GM18868 (cell line): ENCODE measurements at regions not wholly inside any gene's neighbourhood (a gene's known extent, or its start where the extent isn't known, plus 50 kb on each side); places are given as distances from the start of the nearest gene placed in this dataset.
"Not testable (repeated sequence)": the region's sequence is repeated elsewhere in the genome, so short reads cannot be mapped to it uniquely, and the experiment has no call there.

Experiments
- ATAC-seq: cut with Tn5 transposase; IDR thresholded peaks from one replicate; pipeline ENCODE4 v1.9.1; 2021; ENCODE audit warnings: mild to moderate bottlenecking, moderate library complexity; ENCODE audit not compliant: unreplicated experiment

GRCh38 chr10:80938903-80939302, 401.2 kb downstream of the SH2D4B start:
- ATAC-seq = peak; percentile 39

DNA sequence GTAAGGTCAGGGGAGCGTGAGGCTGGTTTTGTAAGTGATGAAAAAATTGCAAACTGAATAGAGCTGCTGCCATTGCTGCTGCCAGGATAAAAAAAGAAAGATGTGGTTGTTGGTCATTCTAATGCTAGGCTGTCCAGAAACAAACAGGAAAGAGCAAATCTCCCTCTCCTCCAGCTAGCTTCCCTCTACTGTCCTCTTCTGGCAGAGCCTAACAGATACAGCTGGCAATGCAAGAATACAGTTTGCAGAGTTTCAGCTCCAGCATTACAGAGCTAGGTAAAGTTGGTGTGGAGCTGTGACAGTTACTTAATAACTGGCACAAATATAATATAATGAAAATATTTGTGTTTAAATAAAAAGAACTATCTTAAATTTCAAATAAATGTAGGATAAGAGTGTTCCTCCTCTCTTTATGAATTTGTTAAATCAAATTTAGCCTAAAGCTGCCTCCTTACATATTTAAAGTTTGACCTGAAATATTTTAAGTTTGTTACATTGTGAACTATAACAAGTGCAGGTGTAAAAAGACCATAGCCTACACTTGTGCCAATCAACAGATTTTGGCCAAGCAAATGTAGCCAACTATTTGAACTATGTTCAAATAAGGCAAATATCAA, 407.7 kb downstream of the SH2D4B start:
- ATAC-seq = peak; percentile 88

GRCh38 chr10:80946073-80946472, 408.4 kb downstream of the SH2D4B start:
- ATAC-seq = no peak

DNA sequence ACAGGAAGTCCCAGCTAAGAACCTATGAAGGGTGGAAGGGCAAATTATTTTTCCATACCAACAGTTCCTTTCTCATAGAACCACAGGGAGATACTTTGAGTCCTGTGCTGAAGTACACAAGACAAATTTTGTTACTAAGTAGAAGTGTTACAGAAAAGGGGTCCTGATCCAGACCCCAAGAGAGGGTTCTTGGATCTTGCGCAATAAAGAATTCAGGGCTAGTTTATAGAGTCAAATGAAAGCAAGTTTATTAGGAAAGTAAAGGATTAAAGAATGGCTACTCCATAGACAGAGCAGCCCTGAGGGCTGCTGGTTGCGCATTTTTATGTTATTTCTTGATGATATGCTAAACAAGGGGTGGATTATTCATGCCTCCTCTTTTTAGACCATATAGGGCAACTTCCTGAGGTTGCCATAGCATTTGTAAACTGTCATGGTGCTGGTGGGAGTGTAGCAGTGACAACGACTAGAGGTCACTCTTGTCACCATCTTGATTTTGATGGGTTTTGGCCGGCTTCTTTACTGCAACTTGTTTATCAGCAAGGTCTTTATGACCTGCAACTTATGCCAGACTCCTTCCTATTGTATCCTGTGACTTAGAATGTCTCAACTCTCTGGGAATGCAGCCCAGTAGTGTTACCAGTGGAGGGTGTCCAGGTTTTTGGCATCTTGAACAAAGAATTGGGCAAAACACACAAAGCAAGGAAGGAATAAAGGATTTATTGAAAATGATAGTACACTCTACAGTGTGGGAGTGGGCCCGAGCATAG, 409.4 kb downstream of the SH2D4B start:
- no peak for ATAC-seq

- ATAC-seq = no peak
These were observed 412.1 kb downstream of the SH2D4B start for GRCh38 chr10:80949785-80950184.

DNA sequence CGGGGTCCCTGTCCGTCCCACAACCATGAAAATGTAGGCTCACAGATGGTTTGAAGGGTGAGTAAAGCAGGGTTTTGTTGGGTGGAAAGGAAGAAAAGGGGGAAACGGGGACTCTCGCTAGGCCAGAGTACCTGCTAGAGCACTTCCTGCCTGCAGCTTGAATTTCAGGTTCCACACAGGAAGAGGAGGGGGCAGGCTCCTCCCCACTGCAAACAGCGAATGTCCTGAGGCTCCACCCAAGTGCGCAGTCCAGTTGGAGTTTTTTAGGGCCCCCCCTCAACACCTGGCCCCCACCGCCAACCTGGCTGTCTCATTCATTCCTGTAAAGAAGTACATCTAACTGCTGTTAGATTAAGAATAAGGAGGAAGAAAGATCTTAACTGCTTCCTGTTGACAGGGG, 414.7 kb downstream of the SH2D4B start:
- ATAC-seq = no peak

GRCh38 chr10:80957161-80957560, 419.5 kb downstream of the SH2D4B start:
- ATAC-seq = no peak

DNA sequence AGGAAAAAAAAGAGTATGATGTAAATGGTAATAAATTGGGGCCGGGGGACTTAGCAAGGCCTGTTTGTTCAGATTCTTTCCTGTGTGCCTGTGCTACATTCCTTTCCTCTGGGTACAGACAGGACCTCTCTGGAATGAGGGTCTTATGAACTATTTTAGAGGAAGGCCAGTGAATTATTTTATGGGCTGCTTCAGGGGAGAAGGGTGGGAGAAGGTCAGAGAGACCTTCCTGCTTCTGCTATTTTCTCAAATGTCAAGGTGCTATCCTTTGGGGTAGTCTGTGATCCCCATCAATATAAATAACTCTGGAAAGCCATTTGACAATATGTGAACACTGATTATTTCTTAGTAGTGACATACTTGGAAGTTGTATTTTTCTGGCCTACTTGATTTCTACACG, 426.5 kb downstream of the SH2D4B start:
- ATAC-seq = no peak

GRCh38 chr10:80964955-80965614, 427.4 kb downstream of the SH2D4B start:
- ATAC-seq = peak; percentile 76

GRCh38 chr10:80966326-80966986, 428.8 kb downstream of the SH2D4B start:
- peak; percentile 34 for ATAC-seq

GRCh38 chr10:80967357-80967756, 429.7 kb downstream of the SH2D4B start:
- ATAC-seq = not testable (repeated sequence)

- ATAC-seq = no peak
These were observed 431.2 kb downstream of the SH2D4B start for GRCh38 chr10:80968903-80969302.

- ATAC-seq = no peak
These were observed 433.8 kb downstream of the SH2D4B start for GRCh38 chr10:80971461-80971860.

- no peak for ATAC-seq
These were observed 439.0 kb downstream of the SH2D4B start for GRCh38 chr10:80976658-80977057.

DNA sequence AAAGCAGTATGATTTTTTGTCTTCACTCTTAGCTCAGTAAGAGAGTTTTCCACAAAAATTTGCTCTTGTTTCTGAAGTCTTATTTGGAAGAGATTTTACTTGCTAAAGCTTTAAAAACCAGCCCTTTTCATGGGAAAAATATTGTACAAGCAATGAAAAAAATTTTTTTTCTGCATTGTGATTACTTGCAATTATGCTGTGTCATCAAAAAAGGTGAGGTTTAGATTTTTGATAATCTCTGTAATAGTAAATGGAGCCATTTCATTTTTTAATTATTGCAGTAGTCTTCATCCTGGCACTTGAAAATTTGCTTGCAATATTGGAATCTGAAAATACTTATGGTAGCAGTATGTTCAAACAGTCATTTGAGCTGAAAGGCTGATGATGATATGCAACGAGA, 447.4 kb downstream of the SH2D4B start:
- ATAC-seq = no peak

DNA sequence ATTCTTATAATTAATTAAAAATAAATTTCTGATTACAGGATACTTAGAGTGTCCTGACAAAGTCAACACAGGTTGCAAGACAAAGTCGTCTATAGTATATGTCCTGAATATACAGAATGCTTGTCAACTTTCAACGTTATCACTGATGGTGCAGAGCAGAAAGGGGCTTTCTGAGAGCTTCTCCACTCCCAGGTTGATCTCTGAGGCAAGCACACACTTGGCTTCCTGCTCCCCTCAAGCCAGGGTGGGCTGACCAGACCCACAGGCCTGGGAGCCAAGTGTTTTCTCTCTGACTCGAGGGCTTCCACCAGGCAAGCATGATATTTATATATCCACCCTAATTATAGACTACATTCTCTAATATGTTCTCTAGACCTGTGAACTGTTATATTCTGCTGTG, 448.9 kb downstream of the SH2D4B start:
- ATAC-seq = peak; percentile 53

- peak; percentile 57 for ATAC-seq
These were observed 451.1 kb downstream of the SH2D4B start for GRCh38 chr10:80988755-80989154.

- ATAC-seq = no peak
These were observed 459.0 kb downstream of the SH2D4B start for GRCh38 chr10:80996615-80997193.

DNA sequence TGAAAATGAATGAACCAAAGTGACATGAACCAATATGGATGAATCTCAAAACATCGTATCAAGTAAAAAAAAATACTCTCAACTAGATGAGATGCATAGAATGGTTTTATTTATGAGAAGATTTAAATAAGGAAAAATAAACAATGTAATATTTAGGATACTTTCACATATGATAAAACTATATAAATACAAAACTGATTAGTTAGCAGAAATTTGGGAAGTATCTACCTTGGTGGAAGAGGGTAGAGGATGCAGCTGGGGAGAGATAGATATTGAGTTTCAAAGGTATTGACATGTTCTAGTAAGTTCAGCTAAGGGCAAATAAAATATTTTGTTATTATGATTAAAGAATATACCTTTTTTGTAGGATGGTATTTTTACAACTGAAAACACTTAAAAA, 463.1 kb downstream of the SH2D4B start:
- ATAC-seq = no peak

- no peak for ATAC-seq
These were observed 464.7 kb downstream of the SH2D4B start for GRCh38 chr10:81002382-81002781.

- no peak for ATAC-seq
These were observed 470.2 kb downstream of the SH2D4B start for GRCh38 chr10:81007872-81008271.
